Ovary (tissue), 7 donors: ENCODE measurements at regions not wholly inside any gene's neighbourhood (a gene's known extent, or its start where the extent isn't known, plus 50 kb on each side); places are given as distances from the start of the nearest gene placed in this dataset.

ENCODE experiments used
- DNase-seq, 5 donors: peaks; one replicate each; pipeline ENCODE4 v3.0.0-alpha.2; 2019 to 2020
- H3K27ac ChIP-seq, 2 donors: fragments of 200-600 bp; one replicate each; pipeline versions ENCODE4 v1.5.1 to v1.8.0; 2019 to 2022
- H3K27me3 ChIP-seq: fragments of 200-600 bp; one replicate; pipeline ENCODE4 v1.8.0; 2022
- H3K36me3 ChIP-seq: fragments of 200-600 bp; sonication (generic); one replicate; pipeline ENCODE4 v1.5.1; 2019
- H3K4me1 ChIP-seq: one replicate; pipeline ENCODE4 v1.8.1; 2013; ENCODE audit warnings: mild to moderate bottlenecking, moderate library complexity; ENCODE audit not compliant: insufficient read depth
- H3K4me3 ChIP-seq: fragments of 200-600 bp; sonication (generic); one replicate; pipeline ENCODE4 v1.5.1; 2017
- H3K9me3 ChIP-seq, 2 donors: fragments of 200-600 bp in 1 of 2; sonication (generic) in 1 of 2; one replicate each; pipeline versions ENCODE4 v1.5.1 to v1.8.1; 2013 to 2019; ENCODE audit warnings: mild to moderate bottlenecking in 1 of 2, moderate library complexity in 1 of 2
- CTCF ChIP-seq, 3 donors: fragments of 450-650 bp in 2 of 3; fragments of 200-600 bp in 1 of 3; IDR thresholded peaks; one replicate each; pipeline versions ENCODE4 v1.5.1 to v1.8.0; 2016 to 2022; ENCODE audit warnings: antibody characterized with exemption in 3 of 3, mild to moderate bottlenecking in 1 of 3
- EP300 ChIP-seq: sonication (generic); formaldehyde crosslinking; IDR thresholded peaks from one replicate; pipeline ENCODE4 v1.6.1; 2017; ENCODE audit warnings: antibody characterized with exemption
- POLR2A ChIP-seq: fragments of 450-650 bp; IDR thresholded peaks from one replicate; pipeline ENCODE4 v1.6.1; 2017; ENCODE audit warnings: antibody characterized with exemption, mild to moderate bottlenecking, moderate library complexity
- WGBS, 3 donors: extraction: QIAGEN DNeasy Blood & Tissue Kit in 1 of 3; methylation state at CpG; one replicate each; pipeline versions ENCODE4 v1.1.5 to v1.1.7; 2013 to 2017; 5-methylcytosine and 5-hydroxymethylcytosine counted together
- intact Hi-C, 4 donors: fragments of 100-400 bp; cut with DNase I; formaldehyde crosslinking; loops; one replicate each; pipeline versions ENCODE4 v1.11.0 to v1.15.1; 2022 to 2023
- donor health status: DM: no; HTN: no; CAD: no; lungs with moderate emphysema.
- donor health status: DM: no; HTN: no; CAD: no.
- donor health status: Bipolar disorder and iron deficiency.
- donor health status: DM: no; HTN: no; CAD: no.
- donor health status: DM: yes; HTN: yes; CAD: no.

DNA sequence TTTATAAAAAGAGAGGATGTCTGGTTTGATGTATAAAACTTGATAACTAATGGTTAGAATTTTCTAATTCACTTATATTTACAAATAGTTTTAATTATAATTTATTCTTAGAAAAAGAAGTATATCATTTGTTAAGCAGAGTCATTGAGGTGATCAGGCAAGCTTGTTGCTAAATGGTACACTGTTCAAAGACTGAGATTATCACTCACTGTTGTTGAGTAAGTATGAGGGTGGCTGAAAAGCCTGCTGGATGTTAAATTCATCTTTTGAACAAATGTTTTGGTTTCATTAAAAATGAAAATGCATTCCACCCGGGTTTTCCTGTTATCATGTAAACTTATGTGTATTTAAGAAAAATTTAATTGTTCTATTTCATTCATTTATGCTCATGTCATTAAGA, 451.8 kb downstream of the ADAMTS20 start:
- 10 to 35% (median 22%) methylated on average over 1 of the region's 1 CpG for WGBS, 3 donors
- DNase-seq, result no peak
- intact Hi-C loops, result no loop called here
- H3K4me3 ChIP-seq, result no peak overlapping the region
- TF ChIP-seq EP300, result no peak
- no peak for TF ChIP-seq CTCF (IDR thresholded peaks at IDR 0.05)
- TF ChIP-seq POLR2A, result no peak
- H3K4me1 ChIP-seq, result no peaks in the 10 kb centered on the region
- no peaks in the 10 kb centered on the region for H3K9me3 ChIP-seq
- no peaks in the 10 kb centered on the region for H3K27me3 ChIP-seq
- no peak overlapping the region for H3K27ac ChIP-seq
- H3K36me3 ChIP-seq, result no peaks in the 10 kb centered on the region

- DNase-seq, result no peak
- intact Hi-C loops, result no loop called here
- 69 to 75% (median 74%) methylated on average over 3 of the region's 3 CpGs for WGBS, 3 donors
- no peaks in the 10 kb centered on the region for H3K27me3 ChIP-seq
- H3K4me3 ChIP-seq, result no peak overlapping the region
- H3K27ac ChIP-seq, result no peak overlapping the region
- no peaks in the 10 kb centered on the region for H3K9me3 ChIP-seq
- no peaks in the 10 kb centered on the region for H3K4me1 ChIP-seq
- H3K36me3 ChIP-seq, result no peaks in the 10 kb centered on the region
- no peak for TF ChIP-seq EP300
- TF ChIP-seq POLR2A, result no peak
- no peak for TF ChIP-seq CTCF (IDR thresholded peaks at IDR 0.05)
These were observed 452.3 kb downstream of the ADAMTS20 start for GRCh38 chr12:43099691-43100163.

GRCh38 chr12:43098766-43099550, 453.0 kb downstream of the ADAMTS20 start:
- Histone ChIP-seq H3K27ac (no peak overlapping the region), H3K4me1 (no peaks in the 10 kb centered on the region), H3K4me3 (no peak overlapping the region), H3K9me3 (no peaks in the 10 kb centered on the region), H3K27me3 (no peaks in the 10 kb centered on the region), H3K36me3 (no peaks in the 10 kb centered on the region)
- WGBS, 3 donors, result 88 to 92% (median 89%) methylated on average over 7 of the region's 7 CpGs
- TF ChIP-seq CTCF (IDR thresholded peaks at IDR 0.05) (no peak), POLR2A (no peak), EP300 (no peak)
- DNase-seq, result no peak
- intact Hi-C loops, result no loop called here

DNA sequence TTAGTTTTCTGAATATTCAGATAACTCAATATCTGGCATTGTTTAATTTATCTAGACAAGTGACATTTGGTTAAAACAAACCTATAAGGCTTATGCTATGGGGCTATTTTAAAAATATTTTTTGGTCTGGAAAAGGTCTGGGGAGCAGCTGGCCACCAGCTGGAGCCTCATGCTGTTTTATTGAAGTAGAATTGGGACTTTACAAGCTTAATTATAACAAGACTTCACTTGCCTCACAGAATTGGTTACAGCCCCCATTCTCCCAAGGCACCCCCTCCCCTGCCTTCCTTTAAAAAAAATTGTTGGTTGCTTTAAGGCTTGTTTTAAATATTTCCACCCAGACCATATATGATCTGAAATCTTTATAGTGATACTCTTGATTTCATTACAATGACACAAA, 453.9 kb downstream of the ADAMTS20 start:
- no peaks in the 10 kb centered on the region for H3K9me3 ChIP-seq
- H3K4me3 ChIP-seq, result no peak overlapping the region
- DNase-seq, result no peak
- intact Hi-C loops, result no loop called here
- H3K27me3 ChIP-seq, result no peaks in the 10 kb centered on the region
- no peaks in the 10 kb centered on the region for H3K4me1 ChIP-seq
- no peak for TF ChIP-seq CTCF (IDR thresholded peaks at IDR 0.05)
- no peak for TF ChIP-seq POLR2A
- no peak for TF ChIP-seq EP300
- no peak overlapping the region for H3K27ac ChIP-seq
- no peaks in the 10 kb centered on the region for H3K36me3 ChIP-seq
